GM12872 (cell line): ENCODE measurements at regions not wholly inside any gene's neighbourhood (a gene's known extent, or its start where the extent isn't known, plus 50 kb on each side); places are given as distances from the start of the nearest gene placed in this dataset.

Experiments
- CTCF ChIP-seq: IDR thresholded peaks from 3 replicates; pipeline ENCODE4 v1.5.1; 2011; ENCODE audit warnings: low read depth, mild to moderate bottlenecking, low read length, moderate library complexity; ENCODE audit not compliant: insufficient read depth

DNA sequence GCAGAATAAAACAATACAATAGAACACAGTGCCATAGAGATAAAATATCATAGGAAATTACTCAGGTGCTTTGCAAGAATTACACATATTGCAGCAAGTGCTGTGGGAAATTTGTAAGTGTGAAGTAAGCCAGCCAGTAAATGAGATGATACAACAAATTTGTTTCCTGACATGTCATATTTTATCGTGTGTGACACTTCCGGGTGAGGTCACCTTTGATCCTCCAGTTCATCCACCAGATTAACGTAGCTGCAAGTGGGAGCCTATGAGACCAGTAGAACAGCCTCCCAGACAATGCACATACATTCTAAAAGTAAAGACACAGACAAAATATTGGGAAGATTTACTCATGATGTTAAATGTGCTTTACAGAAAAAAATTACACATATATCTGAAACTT lies 72.2 kb downstream of the PRDM9 start:
- no peak for TF ChIP-seq CTCF

DNA sequence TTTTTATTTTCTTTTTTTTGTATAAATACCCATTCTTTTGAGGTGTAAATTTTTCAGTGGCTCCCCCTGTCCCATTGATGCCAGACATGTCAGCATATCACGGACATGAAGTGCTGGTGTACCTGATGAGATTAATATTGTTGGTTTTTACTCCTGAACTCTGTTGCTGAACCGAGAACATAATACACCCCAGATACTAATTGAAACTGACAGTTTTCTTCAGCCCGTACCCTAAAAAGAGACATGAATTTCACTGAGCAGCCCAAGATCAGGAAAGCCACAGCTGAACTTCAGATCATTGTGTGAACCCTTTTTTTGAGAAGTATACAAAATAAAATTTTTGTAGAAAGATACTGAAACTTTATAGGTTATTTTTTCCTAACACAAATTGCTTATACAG lies 75.7 kb downstream of the PRDM9 start:
- TF ChIP-seq CTCF = no peak

DNA sequence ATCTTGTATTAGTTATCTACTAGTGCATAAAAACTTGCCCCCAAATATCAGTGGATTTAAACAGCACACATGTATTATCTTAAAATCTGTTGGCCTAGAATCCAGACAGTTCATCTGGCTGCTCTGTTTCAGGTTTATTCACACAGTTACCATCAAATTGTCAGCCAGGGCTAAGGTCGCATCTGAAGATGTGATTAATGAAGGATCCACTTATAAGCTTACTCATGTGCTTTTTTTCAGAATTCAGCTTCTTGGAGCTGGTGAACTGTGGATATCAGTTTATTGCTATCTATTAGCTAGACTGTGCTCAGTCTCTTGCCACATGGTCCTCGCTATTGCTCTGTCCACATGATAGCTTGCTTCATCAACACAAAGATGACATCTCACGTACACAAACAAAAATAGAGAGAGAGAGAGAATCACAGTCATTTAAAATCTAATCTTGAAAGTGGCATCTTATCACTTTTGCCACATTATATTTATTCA lies 81.5 kb downstream of the PRDM9 start:
- TF ChIP-seq CTCF = no peak

DNA sequence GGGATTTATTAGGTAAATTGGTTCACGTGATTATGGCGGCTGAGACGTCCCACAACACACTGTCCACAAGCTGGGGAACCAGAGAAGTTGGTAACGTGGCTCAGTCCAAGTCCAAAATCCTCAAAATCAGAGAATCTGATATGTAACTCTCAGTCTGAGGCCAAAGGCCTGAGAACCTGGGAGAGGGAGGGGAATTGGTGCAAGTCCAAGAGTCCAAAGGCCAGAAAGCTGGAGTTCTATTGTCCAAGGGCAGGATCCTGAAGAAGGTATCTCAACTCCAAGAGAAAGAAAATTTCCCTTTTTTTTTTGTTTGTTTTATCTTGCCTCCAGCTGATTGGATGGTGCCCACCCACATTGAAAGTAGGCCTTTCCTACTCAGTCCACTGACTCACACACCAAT lies 83.8 kb downstream of the PRDM9 start:
- no peak for TF ChIP-seq CTCF

- no peak for TF ChIP-seq CTCF
Observed at GRCh38 chr5:23606927-23607326, 99.5 kb downstream of the PRDM9 start.

DNA sequence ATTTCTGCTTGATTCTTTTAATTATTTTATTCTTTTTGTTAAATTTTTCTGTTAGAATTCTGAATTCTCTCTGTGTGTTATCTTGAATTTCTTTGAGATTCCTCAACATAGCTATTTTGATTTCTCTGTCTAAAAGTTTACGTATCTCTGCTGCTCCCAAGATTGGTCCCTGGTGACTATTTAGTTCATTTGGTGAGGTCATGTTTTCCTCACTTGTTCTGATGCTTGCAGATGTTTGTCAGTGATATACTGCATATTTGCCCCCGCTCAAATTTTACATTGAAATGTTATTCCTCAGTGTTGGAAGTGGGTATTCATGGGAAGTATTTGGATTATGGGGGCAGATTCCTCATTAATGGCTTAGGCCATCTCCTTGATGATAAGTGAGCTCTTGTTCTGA lies 105.3 kb downstream of the PRDM9 start:
- no peak for TF ChIP-seq CTCF

DNA sequence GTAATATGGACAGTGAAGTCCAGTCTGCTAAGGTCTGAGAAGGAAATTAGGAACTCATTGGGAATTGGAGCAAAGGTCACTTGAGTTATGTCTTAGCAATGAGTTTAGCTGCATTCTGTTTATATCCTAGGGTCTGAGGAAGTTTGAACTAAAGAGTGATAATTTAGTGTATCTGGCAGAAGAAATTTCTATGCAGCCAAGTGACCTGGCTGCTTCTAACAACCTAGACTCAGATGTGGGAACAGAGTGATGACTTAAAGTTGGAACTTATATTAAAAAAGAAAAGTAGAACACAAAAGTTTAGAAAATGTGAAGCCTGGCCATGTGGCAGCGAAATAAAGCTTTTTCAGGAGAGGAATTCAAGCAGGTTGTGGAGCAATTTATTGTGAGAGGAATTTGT lies 106.2 kb downstream of the PRDM9 start:
- TF ChIP-seq CTCF = no peak

DNA sequence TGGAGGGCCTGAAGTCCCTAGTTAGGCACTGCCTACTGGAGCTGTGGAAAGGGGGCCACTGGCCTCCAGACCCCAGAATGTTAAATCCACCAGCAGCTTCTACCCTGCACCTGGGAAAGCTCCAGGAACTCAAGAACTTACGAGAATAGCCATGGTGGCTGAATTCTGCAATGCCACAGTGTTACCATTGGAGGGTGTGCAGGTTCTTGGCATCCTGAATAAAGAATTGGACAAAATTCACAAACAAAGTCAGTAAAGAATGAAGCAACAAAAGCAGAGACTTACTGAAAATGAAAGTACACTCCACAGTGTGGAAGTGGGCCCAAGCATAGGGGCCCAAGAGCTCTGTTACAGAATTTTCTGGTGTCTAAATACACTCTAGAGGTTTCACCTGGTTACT lies 107.0 kb downstream of the PRDM9 start:
- TF ChIP-seq CTCF = no peak
